ENCODE measurements at regions not wholly inside any gene's neighbourhood (a gene's known extent, or its start where the extent isn't known, plus 50 kb on each side); places are given as distances from the start of the nearest gene placed in this dataset.

- no peak for TF ChIP-seq CTCF (IDR thresholded peaks at IDR 0.05; ENCODE audit: insufficient read depth, low read depth, low read length)
- no peak for TF ChIP-seq EZH2 (IDR thresholded peaks at IDR 0.05; ENCODE audit: insufficient read depth, low read length)
Observed at GRCh38 chr5:33337637-33337992, 103.2 kb upstream of the TARS1 start.
